ENCODE measurements at regions not wholly inside any gene's neighbourhood (a gene's known extent, or its start where the extent isn't known, plus 50 kb on each side); places are given as distances from the start of the nearest gene placed in this dataset.

GRCh38 chr14:22147716-22148115 is 441.3 kb downstream of the DAD1 start:
- H3K4me3 ChIP-seq (ENCODE audit: low read length in 3 of 3) = no peak overlapping the region
- no peaks in the 10 kb centered on the region for H3K27me3 ChIP-seq (ENCODE audit: control insufficient read depth in 3 of 3, insufficient read depth in 3 of 3, low read length in 3 of 3)
- no peak overlapping the region for H3K9ac ChIP-seq (ENCODE audit: low read depth in 1 of 3, low read length in 3 of 3)
- no peaks in the 10 kb centered on the region for H3K36me3 ChIP-seq (ENCODE audit: control insufficient read depth in 3 of 3, insufficient read depth in 3 of 3, low read length in 3 of 3)
- no peaks in the 10 kb centered on the region for H3K9me3 ChIP-seq (ENCODE audit: control insufficient read depth in 3 of 3, low read length in 3 of 3)
- H3K4me1 ChIP-seq (ENCODE audit: control insufficient read depth in 3 of 3, insufficient read depth in 3 of 3, low read length in 3 of 3) = no peaks in the 10 kb centered on the region
- no peak overlapping the region for H3K27ac ChIP-seq (ENCODE audit: low read depth, low read length)

GRCh38 chr14:22143363-22143762 is 445.7 kb downstream of the DAD1 start:
- H3K4me3 ChIP-seq (ENCODE audit: low read length in 3 of 3) = no peak overlapping the region
- no peaks in the 10 kb centered on the region for H3K36me3 ChIP-seq (ENCODE audit: control insufficient read depth in 3 of 3, insufficient read depth in 3 of 3, low read length in 3 of 3)
- no peak overlapping the region for H3K9ac ChIP-seq (ENCODE audit: low read depth in 1 of 3, low read length in 3 of 3)
- H3K9me3 ChIP-seq (ENCODE audit: control insufficient read depth in 3 of 3, low read length in 3 of 3) = no peaks in the 10 kb centered on the region
- H3K4me1 ChIP-seq (ENCODE audit: control insufficient read depth in 3 of 3, insufficient read depth in 3 of 3, low read length in 3 of 3) = no peaks in the 10 kb centered on the region
- H3K27me3 ChIP-seq (ENCODE audit: control insufficient read depth in 3 of 3, insufficient read depth in 3 of 3, low read length in 3 of 3) = no peaks in the 10 kb centered on the region
- no peak overlapping the region for H3K27ac ChIP-seq (ENCODE audit: low read depth, low read length)

- Histone ChIP-seq H3K9ac (ENCODE audit: low read depth in 1 of 3, low read length in 3 of 3) (no peak overlapping the region), H3K4me1 (ENCODE audit: control insufficient read depth in 3 of 3, insufficient read depth in 3 of 3, low read length in 3 of 3) (no peaks in the 10 kb centered on the region), H3K36me3 (ENCODE audit: control insufficient read depth in 3 of 3, insufficient read depth in 3 of 3, low read length in 3 of 3) (no peaks in the 10 kb centered on the region), H3K4me3 (ENCODE audit: low read length in 3 of 3) (no peak overlapping the region), H3K27me3 (ENCODE audit: control insufficient read depth in 3 of 3, insufficient read depth in 3 of 3, low read length in 3 of 3) (no peaks in the 10 kb centered on the region), H3K9me3 (ENCODE audit: control insufficient read depth in 3 of 3, low read length in 3 of 3) (no peaks in the 10 kb centered on the region), H3K27ac (ENCODE audit: low read depth, low read length) (no peak overlapping the region)
Observed at GRCh38 chr14:22140633-22141032, 448.4 kb downstream of the DAD1 start.

- Histone ChIP-seq H3K9me3 (ENCODE audit: control insufficient read depth in 3 of 3, low read length in 3 of 3) (no peaks in the 10 kb centered on the region), H3K4me3 (ENCODE audit: low read length in 3 of 3) (no peak overlapping the region), H3K4me1 (ENCODE audit: control insufficient read depth in 3 of 3, insufficient read depth in 3 of 3, low read length in 3 of 3) (no peaks in the 10 kb centered on the region), H3K36me3 (ENCODE audit: control insufficient read depth in 3 of 3, insufficient read depth in 3 of 3, low read length in 3 of 3) (no peaks in the 10 kb centered on the region), H3K9ac (ENCODE audit: low read depth in 1 of 3, low read length in 3 of 3) (no peak overlapping the region), H3K27ac (ENCODE audit: low read depth, low read length) (no peak overlapping the region), H3K27me3 (ENCODE audit: control insufficient read depth in 3 of 3, insufficient read depth in 3 of 3, low read length in 3 of 3) (no peaks in the 10 kb centered on the region)
Observed at GRCh38 chr14:22131749-22132476, 457.1 kb downstream of the DAD1 start.

GRCh38 chr14:22124073-22124613 is 450.5 kb upstream of the OR4E1 start:
- Histone ChIP-seq H3K9me3 (ENCODE audit: control insufficient read depth in 3 of 3, low read length in 3 of 3) (no peaks in the 10 kb centered on the region), H3K36me3 (ENCODE audit: control insufficient read depth in 3 of 3, insufficient read depth in 3 of 3, low read length in 3 of 3) (no peaks in the 10 kb centered on the region), H3K27ac (ENCODE audit: low read depth, low read length) (no peak overlapping the region), H3K9ac (ENCODE audit: low read depth in 1 of 3, low read length in 3 of 3) (no peak overlapping the region), H3K4me3 (ENCODE audit: low read length in 3 of 3) (no peak overlapping the region), H3K4me1 (ENCODE audit: control insufficient read depth in 3 of 3, insufficient read depth in 3 of 3, low read length in 3 of 3) (no peaks in the 10 kb centered on the region), H3K27me3 (ENCODE audit: control insufficient read depth in 3 of 3, insufficient read depth in 3 of 3, low read length in 3 of 3) (no peaks in the 10 kb centered on the region)

DNA sequence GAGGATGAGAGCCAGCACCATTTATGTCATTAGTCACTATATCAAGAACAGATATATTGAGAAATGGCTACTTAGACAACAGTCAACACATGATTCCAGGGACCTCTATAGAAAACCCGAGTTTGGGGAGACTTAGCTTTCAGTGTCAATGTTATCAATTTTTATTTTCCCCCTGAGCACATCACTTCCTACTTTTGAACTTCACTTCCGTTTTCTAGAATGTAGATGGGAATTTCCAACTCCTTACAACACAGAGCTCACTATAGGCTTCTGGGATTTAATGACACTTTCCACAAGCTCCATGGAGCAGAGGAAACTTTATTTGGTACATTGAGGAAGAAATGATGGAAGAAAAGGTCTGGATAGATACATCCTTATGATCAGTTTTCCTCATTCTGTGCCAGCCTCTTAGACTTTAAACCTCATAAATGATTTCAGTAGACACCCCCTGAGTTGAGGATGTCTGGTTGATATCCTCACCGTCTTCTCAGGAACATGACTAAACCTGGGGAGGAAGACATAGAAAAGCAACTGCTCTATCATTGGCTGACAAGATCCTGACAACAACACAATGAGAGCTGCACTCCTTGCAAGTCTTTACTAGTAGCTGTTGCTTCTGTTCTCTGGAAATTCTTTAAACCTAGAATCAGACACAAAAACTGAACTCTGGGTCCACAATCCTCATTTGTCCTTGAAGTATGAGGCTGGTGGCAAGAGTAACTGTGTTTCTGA is 449.4 kb upstream of the OR4E1 start:
- Histone ChIP-seq H3K36me3 (ENCODE audit: control insufficient read depth in 3 of 3, insufficient read depth in 3 of 3, low read length in 3 of 3) (no peaks in the 10 kb centered on the region), H3K9me3 (ENCODE audit: control insufficient read depth in 3 of 3, low read length in 3 of 3) (no peaks in the 10 kb centered on the region), H3K4me3 (ENCODE audit: low read length in 3 of 3) (no peak overlapping the region), H3K4me1 (ENCODE audit: control insufficient read depth in 3 of 3, insufficient read depth in 3 of 3, low read length in 3 of 3) (no peaks in the 10 kb centered on the region), H3K27me3 (ENCODE audit: control insufficient read depth in 3 of 3, insufficient read depth in 3 of 3, low read length in 3 of 3) (no peaks in the 10 kb centered on the region), H3K27ac (ENCODE audit: low read depth, low read length) (no peak overlapping the region), H3K9ac (ENCODE audit: low read depth in 1 of 3, low read length in 3 of 3) (no peak overlapping the region)

- no peaks in the 10 kb centered on the region for H3K4me1 ChIP-seq (ENCODE audit: control insufficient read depth in 3 of 3, insufficient read depth in 3 of 3, low read length in 3 of 3)
- H3K4me3 ChIP-seq (ENCODE audit: low read length in 3 of 3) = no peak overlapping the region
- no peaks in the 10 kb centered on the region for H3K36me3 ChIP-seq (ENCODE audit: control insufficient read depth in 3 of 3, insufficient read depth in 3 of 3, low read length in 3 of 3)
- no peak overlapping the region for H3K27ac ChIP-seq (ENCODE audit: low read depth, low read length)
- H3K27me3 ChIP-seq (ENCODE audit: control insufficient read depth in 3 of 3, insufficient read depth in 3 of 3, low read length in 3 of 3) = no peaks in the 10 kb centered on the region
- no peaks in the 10 kb centered on the region for H3K9me3 ChIP-seq (ENCODE audit: control insufficient read depth in 3 of 3, low read length in 3 of 3)
- H3K9ac ChIP-seq (ENCODE audit: low read depth in 1 of 3, low read length in 3 of 3) = no peak overlapping the region
Observed at GRCh38 chr14:22122227-22122818, 448.7 kb upstream of the OR4E1 start.

- Histone ChIP-seq H3K27me3 (ENCODE audit: control insufficient read depth in 3 of 3, insufficient read depth in 3 of 3, low read length in 3 of 3) (no peaks in the 10 kb centered on the region), H3K4me1 (ENCODE audit: control insufficient read depth in 3 of 3, insufficient read depth in 3 of 3, low read length in 3 of 3) (no peaks in the 10 kb centered on the region), H3K9ac (ENCODE audit: low read depth in 1 of 3, low read length in 3 of 3) (no peak overlapping the region), H3K9me3 (ENCODE audit: control insufficient read depth in 3 of 3, low read length in 3 of 3) (no peaks in the 10 kb centered on the region), H3K36me3 (ENCODE audit: control insufficient read depth in 3 of 3, insufficient read depth in 3 of 3, low read length in 3 of 3) (no peaks in the 10 kb centered on the region), H3K4me3 (ENCODE audit: low read length in 3 of 3) (no peak overlapping the region), H3K27ac (ENCODE audit: low read depth, low read length) (no peak overlapping the region)
Observed at GRCh38 chr14:22118899-22119477, 445.4 kb upstream of the OR4E1 start.

DNA sequence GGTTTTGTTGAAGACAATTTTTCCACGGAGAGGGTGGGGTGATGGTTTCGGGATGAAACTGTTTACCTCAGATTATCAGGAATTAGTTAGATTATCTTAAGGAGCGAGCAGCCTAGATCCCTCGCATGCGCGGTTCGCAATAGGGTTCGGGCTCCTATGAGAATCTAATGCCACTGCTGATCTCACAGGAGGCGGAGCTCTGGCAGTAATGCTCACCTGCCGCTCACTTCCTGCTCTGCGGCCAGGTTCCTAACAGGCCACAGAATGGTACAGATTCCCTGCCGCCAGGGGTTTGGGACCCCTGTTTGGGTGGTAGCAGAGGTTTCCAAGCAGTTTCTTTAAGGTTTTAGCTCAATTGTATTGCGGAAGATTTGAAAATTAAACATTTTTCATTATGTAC is 439.8 kb upstream of the OR4E1 start:
- Histone ChIP-seq H3K4me3 (ENCODE audit: low read length in 3 of 3) (no peak overlapping the region), H3K9me3 (ENCODE audit: control insufficient read depth in 3 of 3, low read length in 3 of 3) (no peaks in the 10 kb centered on the region), H3K27me3 (ENCODE audit: control insufficient read depth in 3 of 3, insufficient read depth in 3 of 3, low read length in 3 of 3) (peaks cover 0 to 2% (median 0%) of the 10 kb centered on the region in 3 donors), H3K27ac (ENCODE audit: low read depth, low read length) (no peak overlapping the region), H3K4me1 (ENCODE audit: control insufficient read depth in 3 of 3, insufficient read depth in 3 of 3, low read length in 3 of 3) (no peaks in the 10 kb centered on the region), H3K9ac (ENCODE audit: low read depth in 1 of 3, low read length in 3 of 3) (no peak overlapping the region), H3K36me3 (ENCODE audit: control insufficient read depth in 3 of 3, insufficient read depth in 3 of 3, low read length in 3 of 3) (no peaks in the 10 kb centered on the region)

DNA sequence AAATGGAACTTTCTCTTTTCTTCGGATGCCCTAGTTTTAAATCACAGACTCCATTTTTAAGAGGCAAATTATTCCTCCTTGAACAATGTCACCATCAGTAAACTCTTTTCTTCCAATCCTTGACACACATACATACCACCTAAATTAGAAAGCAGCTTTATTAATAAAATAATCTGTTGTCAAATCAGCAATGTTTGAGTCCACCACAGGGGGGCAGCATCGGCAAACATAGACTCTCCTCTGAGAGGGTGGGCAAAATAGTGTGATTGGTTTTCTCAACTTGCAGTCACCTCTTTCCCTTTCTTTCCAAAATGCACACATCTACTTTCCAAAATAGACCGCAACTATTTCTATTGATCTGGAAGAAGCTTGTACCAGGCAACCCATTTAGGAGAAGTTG is 438.4 kb upstream of the OR4E1 start:
- H3K27me3 ChIP-seq (ENCODE audit: control insufficient read depth in 3 of 3, insufficient read depth in 3 of 3, low read length in 3 of 3) = peaks cover 0 to 2% (median 0%) of the 10 kb centered on the region in 3 donors
- H3K27ac ChIP-seq (ENCODE audit: low read depth, low read length) = no peak overlapping the region
- H3K4me1 ChIP-seq (ENCODE audit: control insufficient read depth in 3 of 3, insufficient read depth in 3 of 3, low read length in 3 of 3) = no peaks in the 10 kb centered on the region
- no peak overlapping the region for H3K9ac ChIP-seq (ENCODE audit: low read depth in 1 of 3, low read length in 3 of 3)
- H3K36me3 ChIP-seq (ENCODE audit: control insufficient read depth in 3 of 3, insufficient read depth in 3 of 3, low read length in 3 of 3) = no peaks in the 10 kb centered on the region
- H3K4me3 ChIP-seq (ENCODE audit: low read length in 3 of 3) = no peak overlapping the region
- no peaks in the 10 kb centered on the region for H3K9me3 ChIP-seq (ENCODE audit: control insufficient read depth in 3 of 3, low read length in 3 of 3)

All from skeletal muscle tissue (tissue), 3 donors.